Hepatic stellate cell (primary cell): ENCODE measurements at regions not wholly inside any gene's neighbourhood (a gene's known extent, or its start where the extent isn't known, plus 50 kb on each side); places are given as distances from the start of the nearest gene placed in this dataset.
A peak's percentile ranks its signal among the peaks of the same experiment; 100 is the strongest.
"Not testable (repeated sequence)": the region's sequence is repeated elsewhere in the genome, so short reads cannot be mapped to it uniquely, and the experiment has no call there.

Experiments
- DNase-seq: peaks from one replicate; pipeline ENCODE4 v3.0.0; 2011; ENCODE audit warnings: low spot score

GRCh38 chr5:34329201-34329600 lies 286.2 kb upstream of the C1QTNF3 start:
- DNase-seq = not testable (repeated sequence)

- not testable (repeated sequence) for DNase-seq
These were observed 286.6 kb upstream of the C1QTNF3 start for GRCh38 chr5:34329611-34330108.

GRCh38 chr5:34331928-34332454 lies 289.0 kb upstream of the C1QTNF3 start:
- DNase-seq = not testable (repeated sequence)

- not testable (repeated sequence) for DNase-seq
These were observed 296.5 kb upstream of the C1QTNF3 start for GRCh38 chr5:34339408-34340001.

- DNase-seq = not testable (repeated sequence)
These were observed 301.7 kb upstream of the RAI14 start for GRCh38 chr5:34354440-34354839.

- not testable (repeated sequence) for DNase-seq
These were observed 284.7 kb upstream of the RAI14 start for GRCh38 chr5:34371417-34371816.

- DNase-seq = not testable (repeated sequence)
These were observed 284.3 kb upstream of the RAI14 start for GRCh38 chr5:34371817-34372216.

- not testable (repeated sequence) for DNase-seq
These were observed 283.4 kb upstream of the RAI14 start for GRCh38 chr5:34372739-34373138.

GRCh38 chr5:34377651-34378050 lies 278.5 kb upstream of the RAI14 start:
- not testable (repeated sequence) for DNase-seq

GRCh38 chr5:34378498-34378897 lies 277.6 kb upstream of the RAI14 start:
- not testable (repeated sequence) for DNase-seq

GRCh38 chr5:34388754-34389153 lies 267.4 kb upstream of the RAI14 start:
- not testable (repeated sequence) for DNase-seq

- DNase-seq = no peak
These were observed 246.8 kb upstream of the RAI14 start for GRCh38 chr5:34409373-34409772.

GRCh38 chr5:34410411-34411139 lies 245.6 kb upstream of the RAI14 start:
- DNase-seq = peak; percentile 17

GRCh38 chr5:34411470-34412346 lies 244.4 kb upstream of the RAI14 start:
- DNase-seq = no peak

- DNase-seq = no peak
These were observed 243.4 kb upstream of the RAI14 start for GRCh38 chr5:34412736-34413135.

GRCh38 chr5:34415559-34416198 lies 240.4 kb upstream of the RAI14 start:
- peak; percentile 45 for DNase-seq

- DNase-seq = no peak
These were observed 239.6 kb upstream of the RAI14 start for GRCh38 chr5:34416501-34417008.

- not testable (repeated sequence) for DNase-seq
These were observed 235.9 kb upstream of the RAI14 start for GRCh38 chr5:34420191-34420590.

GRCh38 chr5:34436761-34437501 lies 219.2 kb upstream of the RAI14 start:
- DNase-seq = no peak

- DNase-seq = no peak
These were observed 216.5 kb upstream of the RAI14 start for GRCh38 chr5:34439601-34440000.

GRCh38 chr5:34441767-34442166 lies 214.4 kb upstream of the RAI14 start:
- DNase-seq = not testable (repeated sequence)
